Heart left ventricle (tissue), 16 donors: ENCODE measurements at regions not wholly inside any gene's neighbourhood (a gene's known extent, or its start where the extent isn't known, plus 50 kb on each side); places are given as distances from the start of the nearest gene placed in this dataset.

Experiments
- ATAC-seq, 4 donors: fragments of 200-7000 bp; cut with Tn5 transposase; one replicate each; pipeline ENCODE4 v1.9.1; 2020 to 2022; ENCODE audit warnings: moderate library complexity in 4 of 4, mild to moderate bottlenecking in 3 of 4, moderate number of reproducible peaks in 1 of 4
- DNase-seq, 5 donors: peaks; one replicate each; pipeline ENCODE4 v3.0.0-alpha.2; 2020
- H3K27ac ChIP-seq, 12 donors: fragments of 200-600 bp; sonication (generic) in 4 of 12; one replicate each; pipeline versions ENCODE4 v1.5.0 to v1.8.0; 2016 to 2022; ENCODE audit warnings: mild to moderate bottlenecking in 2 of 12
- H3K27me3 ChIP-seq, 9 donors: fragments of 200-600 bp; sonication (generic) in 2 of 9; one replicate each; pipeline versions ENCODE4 v1.5.1 to v1.8.0; 2016 to 2022; ENCODE audit warnings: mild to moderate bottlenecking in 3 of 9
- H3K36me3 ChIP-seq, 9 donors: fragments of 200-600 bp; sonication (generic) in 2 of 9; one replicate each; pipeline versions ENCODE4 v1.5.0 to v1.8.0; 2018 to 2022; ENCODE audit warnings: mild to moderate bottlenecking in 2 of 9
- H3K4me1 ChIP-seq, 12 donors: fragments of 200-600 bp; sonication (generic) in 4 of 12; one replicate each; pipeline versions ENCODE4 v1.5.0 to v1.8.0; 2016 to 2022; ENCODE audit warnings: mild to moderate bottlenecking in 3 of 12
- H3K4me3 ChIP-seq, 12 donors: fragments of 200-600 bp; sonication (generic) in 4 of 12; one replicate each; pipeline versions ENCODE4 v1.5.0 to v1.8.0; 2017 to 2022; ENCODE audit warnings: mild to moderate bottlenecking in 9 of 12, moderate library complexity in 4 of 12
- H3K9me3 ChIP-seq, 12 donors: fragments of 200-600 bp; sonication (generic) in 4 of 12; one replicate each; pipeline versions ENCODE4 v1.5.0 to v1.8.0; 2016 to 2022; ENCODE audit warnings: mild to moderate bottlenecking in 1 of 12
- CTCF ChIP-seq, 12 donors: fragments of 200-600 bp; sonication (generic) in 4 of 12; IDR thresholded peaks; one replicate each; pipeline versions ENCODE4 v1.5.0 to v1.8.0; 2018 to 2022; ENCODE audit warnings: antibody characterized with exemption in 12 of 12, mild to moderate bottlenecking in 5 of 12
- POLR2A ChIP-seq, 2 donors: fragments of 450-650 bp; IDR thresholded peaks; one replicate each; pipeline ENCODE4 v1.6.1; 2017; ENCODE audit warnings: antibody characterized with exemption in 2 of 2, mild to moderate bottlenecking in 2 of 2, moderate library complexity in 2 of 2
- WGBS, 4 donors: extraction: QIAGEN DNeasy Blood & Tissue Kit in 2 of 4; methylation state at CpG; one replicate each; pipeline versions ENCODE4 v1.1.5 to v1.1.7; 2013 to 2018; 5-methylcytosine and 5-hydroxymethylcytosine counted together
- intact Hi-C, 10 donors: fragments of 100-400 bp; cut with DNase I; formaldehyde crosslinking; loops; one replicate each; pipeline versions ENCODE4 v1.11.1 to v1.14.2; 2022
- donor health status: ischemic (EF 13 %, LVEDD 7.1; RV severe dilation, severe dysfunction).
- donor health status: healthy with polysubstance abuse.
- donor health status: DM: no; HTN: yes; CAD: no.
- donor health status: DM: no; HTN: no; CAD: no.
- donor health status: ischemic (EF 25% LVEDD 6.9; RV normal size, moderate dysfunction).
- donor health status: ischemic (EF 25% LVEDD 5.7; RV mildly dilated, moderate dysfunction).
- donor health status: healthy.
- donor health status: DM: yes; HTN: yes; CAD: no.
- donor health status: ischemic (EF 35%, LVEDD 5.7; RV mildly dilated, moderate dysfunction).
- donor health status: nonischemic (EF 11% LVEDD 7.7; RV severe dilation, severe dysfunction).
- donor health status: DM: yes; HTN: yes; CAD: no.
- donor health status: PGD.
- donor health status: ischemic (EF 29% LVEDD 5.4; RV normal size, mild dysfunction).
- donor health status: nonischemic (EF 23%, LVEDD 6.1; RV moderate dilation, normal function).

GRCh38 chr7:153859239-153859638, 193.0 kb upstream of the DPP6 start:
- no peak overlapping the region for H3K27ac ChIP-seq
- ATAC-seq (no peak), DNase-seq (no peak)
- H3K9me3 ChIP-seq: peaks cover 0 to 20% (median 9%) of the 10 kb centered on the region in 12 donors
- 86 to 89% (median 87%) methylated on average over 6 of the region's 6 CpGs for WGBS, 4 donors
- no peaks in the 10 kb centered on the region for H3K4me1 ChIP-seq
- no peaks in the 10 kb centered on the region for H3K27me3 ChIP-seq
- TF ChIP-seq POLR2A (IDR thresholded peaks at IDR 0.05) (no peak), CTCF (IDR thresholded peaks at IDR 0.05) (no peak)
- H3K36me3 ChIP-seq: no peaks in the 10 kb centered on the region
- no peak overlapping the region for H3K4me3 ChIP-seq
- intact Hi-C loops: no loop called here

- intact Hi-C loops: no loop called here
- Histone ChIP-seq H3K27ac (no peak overlapping the region), H3K36me3 (no peaks in the 10 kb centered on the region), H3K4me3 (peak overlapping the region in 7 of 12 donors; percentile 1 to 33 (median 23)), H3K27me3 (peaks cover 14 to 56% (median 30%) of the 10 kb centered on the region in 9 donors), H3K4me1 (peaks cover 0 to 23% (median 0%) of the 10 kb centered on the region in 12 donors), H3K9me3 (no peaks in the 10 kb centered on the region)
- DNase-seq (no peak), ATAC-seq (no peak)
- TF ChIP-seq CTCF (IDR thresholded peaks at IDR 0.05) (no peak), POLR2A (IDR thresholded peaks at IDR 0.05) (no peak)
- WGBS, 4 donors: 1 to 2% (median 1%) methylated on average over 49 to 98 of the region's 98 CpGs
Measured at GRCh38 chr7:153886506-153887441, 165.4 kb upstream of the DPP6 start.

GRCh38 chr7:153887749-153888569, 164.2 kb upstream of the DPP6 start:
- Histone ChIP-seq H3K9me3 (no peaks in the 10 kb centered on the region), H3K36me3 (no peaks in the 10 kb centered on the region), H3K4me3 (peak overlapping the region in 3 of 12 donors; percentile 7 to 19 (median 12)), H3K4me1 (peaks cover 0 to 23% (median 0%) of the 10 kb centered on the region in 12 donors), H3K27ac (no peak overlapping the region), H3K27me3 (peaks cover 14 to 65% (median 30%) of the 10 kb centered on the region in 9 donors)
- DNase-seq: no peak
- 0 to 2% (median 1%) methylated on average over 73 to 82 of the region's 82 CpGs for WGBS, 4 donors
- ATAC-seq: no peak
- intact Hi-C loops: no loop called here
- no peak for TF ChIP-seq POLR2A (IDR thresholded peaks at IDR 0.05)
- TF ChIP-seq CTCF (IDR thresholded peaks at IDR 0.05): no peak

- ATAC-seq (no peak), DNase-seq (no peak)
- Histone ChIP-seq H3K4me3 (no peak overlapping the region), H3K27me3 (peaks cover 5 to 56% (median 22%) of the 10 kb centered on the region in 9 donors), H3K9me3 (no peaks in the 10 kb centered on the region), H3K27ac (no peak overlapping the region), H3K4me1 (peaks cover 0 to 14% (median 0%) of the 10 kb centered on the region in 12 donors), H3K36me3 (no peaks in the 10 kb centered on the region)
- intact Hi-C loops: no loop called here
- TF ChIP-seq CTCF (IDR thresholded peaks at IDR 0.05) (no peak), POLR2A (IDR thresholded peaks at IDR 0.05) (no peak)
- 74 to 82% (median 77%) methylated on average over 6 of the region's 6 CpGs for WGBS, 4 donors
Measured at GRCh38 chr7:153891990-153892389, 160.2 kb upstream of the DPP6 start.
